Trophoblast cell (in vitro differentiated cells and primary cell): ENCODE measurements at regions not wholly inside any gene's neighbourhood (a gene's known extent, or its start where the extent isn't known, plus 50 kb on each side); places are given as distances from the start of the nearest gene placed in this dataset.
A peak's percentile ranks its signal among the peaks of the same experiment; 100 is the strongest.

Source experiments
- DNase-seq, 2 donors: peaks; one replicate each; pipeline ENCODE4 v3.0.0-alpha.2; 2016
- H2AFZ ChIP-seq: 2 replicates; pipeline ENCODE4 v1.6.1; 2013; ENCODE audit warnings: low read length, moderate library complexity, mild to moderate bottlenecking; ENCODE audit not compliant: insufficient read depth, poor library complexity
- H2AK5ac ChIP-seq: 2 replicates; pipeline ENCODE4 v1.6.1; 2013; ENCODE audit warnings: mild to moderate bottlenecking, low read length
- H2BK120ac ChIP-seq: 2 replicates; pipeline ENCODE4 v1.6.1; 2013; ENCODE audit warnings: low read length, mild to moderate bottlenecking, moderate library complexity; ENCODE audit not compliant: insufficient read depth, poor library complexity
- H2BK12ac ChIP-seq: 2 replicates; pipeline ENCODE4 v1.6.1; 2013; ENCODE audit warnings: mild to moderate bottlenecking, low read length, moderate library complexity
- H2BK5ac ChIP-seq: 2 replicates; pipeline ENCODE4 v1.6.1; 2013; ENCODE audit warnings: low read length, low read depth, moderate library complexity, mild to moderate bottlenecking; ENCODE audit not compliant: poor library complexity
- H3K14ac ChIP-seq: 2 replicates; pipeline ENCODE4 v1.6.1; 2013; ENCODE audit warnings: mild to moderate bottlenecking, low read length
- H3K18ac ChIP-seq: 2 replicates; pipeline ENCODE4 v1.6.1; 2013; ENCODE audit warnings: mild to moderate bottlenecking, low read length
- H3K23ac ChIP-seq: 2 replicates; pipeline ENCODE4 v1.6.1; 2013; ENCODE audit warnings: low read length
- H3K27ac ChIP-seq: 2 replicates; pipeline ENCODE4 v1.5.1; 2013; ENCODE audit warnings: low read depth, mild to moderate bottlenecking, inconsistent platforms, low read length, moderate library complexity
- H3K27me3 ChIP-seq: 2 replicates; pipeline ENCODE4 v1.6.1; 2013; ENCODE audit warnings: inconsistent platforms, mild to moderate bottlenecking, low read length, moderate library complexity; ENCODE audit not compliant: insufficient read depth
- H3K36me3 ChIP-seq, 2 experiments: 1 replicate in 1 of 2; 2 replicates in 1 of 2; pipeline ENCODE4 v1.6.1; 2013; ENCODE audit warnings: low read length in 2 of 2, mild to moderate bottlenecking in 2 of 2, moderate library complexity in 1 of 2; ENCODE audit not compliant: insufficient read depth in 2 of 2, control insufficient read depth in 1 of 2
- H3K4ac ChIP-seq: 2 replicates; pipeline ENCODE4 v1.6.1; 2013; ENCODE audit warnings: low read depth, mild to moderate bottlenecking, low read length, moderate library complexity
- H3K4me1 ChIP-seq, 2 experiments: 1 replicate in 1 of 2; 2 replicates in 1 of 2; pipeline ENCODE4 v1.6.1; 2013; ENCODE audit warnings: low read length in 2 of 2, mild to moderate bottlenecking in 2 of 2, moderate library complexity in 1 of 2; ENCODE audit not compliant: insufficient read depth in 2 of 2, control insufficient read depth in 1 of 2
- H3K4me2 ChIP-seq: 2 replicates; pipeline ENCODE4 v1.6.1; 2013; ENCODE audit warnings: inconsistent platforms, mild to moderate bottlenecking, low read length, moderate library complexity
- H3K4me3 ChIP-seq: 2 replicates; pipeline ENCODE4 v1.5.1; 2013; ENCODE audit warnings: mild to moderate bottlenecking, low read depth, low read length, inconsistent platforms
- H3K79me1 ChIP-seq: one replicate; pipeline ENCODE4 v1.6.1; 2013; ENCODE audit warnings: low read length
- H3K79me2 ChIP-seq: 2 replicates; pipeline ENCODE4 v1.6.1; 2013; ENCODE audit warnings: low read length, mild to moderate bottlenecking; ENCODE audit not compliant: control insufficient read depth, insufficient read depth, poor library complexity
- H3K9ac ChIP-seq: 2 replicates; pipeline ENCODE4 v1.6.1; 2013; ENCODE audit warnings: mild to moderate bottlenecking, low read length
- H3K9me3 ChIP-seq: 2 replicates; pipeline ENCODE4 v1.6.1; 2013; ENCODE audit warnings: low read depth, mild to moderate bottlenecking, control low read depth, inconsistent platforms, low read length; ENCODE audit not compliant: insufficient read depth
- H4K12ac ChIP-seq: 2 replicates; pipeline ENCODE4 v1.6.1; 2013; ENCODE audit warnings: low read depth, mild to moderate bottlenecking, low read length, moderate library complexity
- H4K8ac ChIP-seq: 2 replicates; pipeline ENCODE4 v1.6.1; 2013; ENCODE audit warnings: low read depth, mild to moderate bottlenecking, low read length, moderate library complexity
- H4K91ac ChIP-seq: one replicate; pipeline ENCODE4 v1.6.1; 2013; ENCODE audit warnings: low read depth, mild to moderate bottlenecking, low read length, moderate library complexity
- WGBS: extraction: QIAGEN DNeasy Blood & Tissue Kit; methylation state at CpG from one replicate; pipeline ENCODE4 v1.1.7; 2013; ENCODE audit warnings: missing lambda C conversion rate; ENCODE audit not compliant: insufficient read length, insufficient coverage; ENCODE audit errors: extremely low coverage; 5-methylcytosine and 5-hydroxymethylcytosine counted together

DNA sequence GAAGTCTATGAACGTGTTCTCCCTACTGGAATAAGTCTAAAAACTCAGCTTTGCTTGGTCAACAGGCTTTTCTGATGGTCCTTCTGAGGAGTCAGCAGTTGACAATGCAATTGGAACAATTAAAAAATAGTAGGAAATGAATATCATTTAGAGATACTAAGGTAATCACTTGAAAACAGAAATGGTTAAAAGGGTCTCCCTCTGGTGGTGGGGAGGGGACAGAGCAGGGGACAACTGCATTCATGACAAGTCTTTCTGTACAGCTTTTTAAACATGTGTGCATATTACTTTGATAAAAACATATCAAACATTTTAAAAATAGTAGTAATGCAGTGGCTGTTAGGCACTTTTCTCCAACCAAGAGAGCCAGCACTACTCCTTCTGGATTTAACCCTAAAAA is 119.9 kb upstream of the FHIT start:
- Histone ChIP-seq H3K18ac (no peak overlapping the region), H3K9me3 (no peaks in the 10 kb centered on the region), H2AK5ac (no peak overlapping the region), H4K12ac (no peak overlapping the region), H3K4me2 (no peak overlapping the region), H4K8ac (no peak overlapping the region), H3K14ac (no peak overlapping the region), H3K23ac (no peak overlapping the region), H3K27me3 (no peaks in the 10 kb centered on the region), H3K4ac (no peak overlapping the region), H4K91ac (no peak overlapping the region), H3K4me3 (no peak overlapping the region), H2AFZ (no peak overlapping the region), H3K79me2 (no peaks in the 10 kb centered on the region), H3K36me3 (no peaks in the 10 kb centered on the region), H3K9ac (no peak overlapping the region), H3K27ac (no peak overlapping the region), H3K4me1 (no peaks in the 10 kb centered on the region), H3K79me1 (no peaks in the 10 kb centered on the region), H2BK120ac (no peak overlapping the region), H2BK5ac (no peak overlapping the region), H2BK12ac (no peak overlapping the region)
- no CpG with 5 or more reads among the region's 1 CpG for WGBS
- peak in 1 of 2 donors; percentile 23 for DNase-seq

DNA sequence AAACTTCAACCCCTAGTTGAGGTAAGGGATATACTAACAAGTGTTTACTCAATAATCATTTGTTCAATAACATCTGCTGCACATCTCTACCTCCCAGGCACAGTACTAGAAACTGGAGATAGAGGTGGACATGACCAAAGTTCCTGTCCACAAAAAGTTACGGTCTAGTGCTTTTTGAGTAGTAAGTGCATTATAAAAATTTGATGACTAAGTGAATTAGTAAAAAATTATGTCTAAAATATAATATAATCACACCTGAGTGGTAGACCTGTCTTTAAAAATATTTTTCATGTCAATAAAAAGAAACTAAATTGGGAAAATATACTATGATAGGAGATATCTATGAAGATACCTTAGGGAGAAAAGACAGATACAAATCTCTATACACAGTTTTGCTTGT is 121.5 kb upstream of the FHIT start:
- H3K4me2 ChIP-seq = no peak overlapping the region
- no peaks in the 10 kb centered on the region for H3K27me3 ChIP-seq
- H4K12ac ChIP-seq = no peak overlapping the region
- no peak for DNase-seq
- no peaks in the 10 kb centered on the region for H3K79me1 ChIP-seq
- no peak overlapping the region for H2AK5ac ChIP-seq
- H3K9me3 ChIP-seq = no peaks in the 10 kb centered on the region
- no peak overlapping the region for H3K4ac ChIP-seq
- no CpG with 5 or more reads among the region's 1 CpG for WGBS
- no peak overlapping the region for H4K8ac ChIP-seq
- no peak overlapping the region for H3K18ac ChIP-seq
- no peaks in the 10 kb centered on the region for H3K79me2 ChIP-seq
- H3K23ac ChIP-seq = no peak overlapping the region
- no peak overlapping the region for H2BK5ac ChIP-seq
- H3K4me3 ChIP-seq = no peak overlapping the region
- no peaks in the 10 kb centered on the region for H3K4me1 ChIP-seq
- H3K27ac ChIP-seq = no peak overlapping the region
- H2BK12ac ChIP-seq = no peak overlapping the region
- no peaks in the 10 kb centered on the region for H3K36me3 ChIP-seq
- H2BK120ac ChIP-seq = no peak overlapping the region
- H4K91ac ChIP-seq = no peak overlapping the region
- H2AFZ ChIP-seq = no peak overlapping the region
- H3K9ac ChIP-seq = no peak overlapping the region
- no peak overlapping the region for H3K14ac ChIP-seq

DNA sequence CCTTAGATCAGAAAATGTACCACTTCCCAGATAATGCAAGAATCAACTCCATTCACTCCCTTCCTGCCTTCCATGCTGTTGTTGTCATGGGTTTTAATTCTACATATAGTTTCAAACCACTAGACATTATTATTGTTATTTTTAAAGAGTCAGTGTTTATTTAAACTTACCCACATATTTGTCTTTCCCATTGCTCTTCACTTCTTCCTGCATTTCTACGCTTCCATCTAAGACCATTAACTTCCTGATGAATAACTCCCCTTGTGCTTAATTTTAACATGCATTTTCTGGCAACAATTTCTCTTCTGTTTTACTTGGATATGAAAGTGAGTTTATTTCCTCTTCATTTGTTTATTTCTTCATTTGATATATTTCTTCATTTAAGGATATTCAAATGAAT is 127.1 kb upstream of the FHIT start:
- no peak overlapping the region for H4K91ac ChIP-seq
- H3K14ac ChIP-seq = no peak overlapping the region
- H2AK5ac ChIP-seq = no peak overlapping the region
- H3K9me3 ChIP-seq = no peaks in the 10 kb centered on the region
- H2AFZ ChIP-seq = no peak overlapping the region
- WGBS = no CpG with 5 or more reads among the region's 1 CpG
- no peak overlapping the region for H2BK12ac ChIP-seq
- no peaks in the 10 kb centered on the region for H3K79me1 ChIP-seq
- H3K23ac ChIP-seq = no peak overlapping the region
- H2BK120ac ChIP-seq = no peak overlapping the region
- no peak overlapping the region for H3K27ac ChIP-seq
- H3K36me3 ChIP-seq = no peaks in the 10 kb centered on the region
- H2BK5ac ChIP-seq = no peak overlapping the region
- no peak overlapping the region for H4K12ac ChIP-seq
- no peak overlapping the region for H3K9ac ChIP-seq
- H3K4me1 ChIP-seq = no peaks in the 10 kb centered on the region
- DNase-seq = no peak
- no peak overlapping the region for H4K8ac ChIP-seq
- H3K18ac ChIP-seq = no peak overlapping the region
- no peak overlapping the region for H3K4me3 ChIP-seq
- H3K27me3 ChIP-seq = no peaks in the 10 kb centered on the region
- H3K4me2 ChIP-seq = no peak overlapping the region
- no peaks in the 10 kb centered on the region for H3K79me2 ChIP-seq
- no peak overlapping the region for H3K4ac ChIP-seq

GRCh38 chr3:61381745-61382392 is 130.6 kb upstream of the FHIT start:
- Histone ChIP-seq H2BK5ac (no peak overlapping the region), H2BK12ac (no peak overlapping the region), H3K4ac (no peak overlapping the region), H3K36me3 (no peaks in the 10 kb centered on the region), H3K23ac (no peak overlapping the region), H4K8ac (no peak overlapping the region), H3K14ac (no peak overlapping the region), H4K91ac (no peak overlapping the region), H3K9me3 (no peaks in the 10 kb centered on the region), H2BK120ac (no peak overlapping the region), H2AFZ (no peak overlapping the region), H3K4me2 (no peak overlapping the region), H2AK5ac (no peak overlapping the region), H3K79me2 (no peaks in the 10 kb centered on the region), H3K4me3 (no peak overlapping the region), H4K12ac (no peak overlapping the region), H3K79me1 (no peaks in the 10 kb centered on the region), H3K4me1 (no peaks in the 10 kb centered on the region), H3K27ac (no peak overlapping the region), H3K9ac (no peak overlapping the region), H3K27me3 (no peaks in the 10 kb centered on the region), H3K18ac (no peak overlapping the region)
- WGBS = no CpG with 5 or more reads among the region's 7 CpGs
- DNase-seq = peak in 1 of 2 donors; percentile 79
